Hepatocyte (in vitro differentiated cells): ENCODE measurements at regions not wholly inside any gene's neighbourhood (a gene's known extent, or its start where the extent isn't known, plus 50 kb on each side); places are given as distances from the start of the nearest gene placed in this dataset.

Source experiments
- DNase-seq: peaks from one replicate; pipeline ENCODE4 v3.0.0-alpha.2; 2016; ENCODE audit warnings: low spot score
- H2AFZ ChIP-seq: fragments of 200-600 bp; sonication (generic); 2 replicates; pipeline ENCODE4 v1.6.0; 2016; ENCODE audit warnings: antibody characterized with exemption, mild to moderate bottlenecking
- H3K27ac ChIP-seq: fragments of 200-600 bp; sonication (generic); 2 replicates; pipeline ENCODE4 v1.5.1; 2016; ENCODE audit warnings: mild to moderate bottlenecking
- H3K27me3 ChIP-seq: fragments of 200-600 bp; sonication (generic); 2 replicates; pipeline ENCODE4 v1.6.1; 2016
- H3K36me3 ChIP-seq: fragments of 200-600 bp; sonication (generic); replicated peaks from 2 replicates; pipeline ENCODE4 v1.5.1; 2016; ENCODE audit warnings: low read depth; ENCODE audit not compliant: insufficient read depth
- H3K4me1 ChIP-seq: fragments of 200-600 bp; sonication (generic); 2 replicates; pipeline ENCODE4 v1.5.1; 2016; ENCODE audit warnings: mild to moderate bottlenecking, moderate library complexity; ENCODE audit not compliant: insufficient read depth
- H3K4me2 ChIP-seq: fragments of 200-600 bp; sonication (generic); 2 replicates; pipeline ENCODE4 v1.6.0; 2016
- H3K4me3 ChIP-seq: fragments of 200-600 bp; sonication (generic); 2 replicates; pipeline ENCODE4 v1.5.1; 2016; ENCODE audit warnings: mild to moderate bottlenecking
- H3K79me2 ChIP-seq: fragments of 200-600 bp; sonication (generic); 2 replicates; pipeline ENCODE4 v1.6.0; 2017; ENCODE audit warnings: mild to moderate bottlenecking
- H3K9me2 ChIP-seq: fragments of 200-600 bp; sonication (generic); replicated peaks from 2 replicates; pipeline ENCODE4 v1.6.0; 2017; ENCODE audit warnings: mild to moderate bottlenecking; ENCODE audit not compliant: insufficient read depth
- H3K9me3 ChIP-seq: fragments of 200-600 bp; sonication (generic); 2 replicates; pipeline ENCODE4 v1.5.1; 2016; ENCODE audit warnings: low read depth, mild to moderate bottlenecking
- H4K20me1 ChIP-seq: fragments of 200-600 bp; sonication (generic); 2 replicates; pipeline ENCODE4 v1.6.0; 2016; ENCODE audit warnings: mild to moderate bottlenecking; ENCODE audit not compliant: insufficient read depth, poor library complexity, severe bottlenecking
- CTCF ChIP-seq: fragments of 200-600 bp; sonication (generic); IDR thresholded peaks from 2 replicates; pipeline ENCODE4 v1.5.1; 2016; ENCODE audit warnings: antibody characterized with exemption, mild to moderate bottlenecking; ENCODE audit not compliant: poor library complexity
- EZH2 ChIP-seq: fragments of 200-600 bp; sonication (generic); IDR thresholded peaks from 2 replicates; pipeline ENCODE4 v1.6.1; 2016; ENCODE audit warnings: antibody characterized with exemption, mild to moderate bottlenecking, borderline replicate concordance
- EZH2phosphoT487 ChIP-seq: fragments of 200-600 bp; sonication (generic); IDR thresholded peaks from one replicate; pipeline ENCODE4 v1.6.1; 2018; ENCODE audit warnings: antibody characterized with exemption, mild to moderate bottlenecking, low read depth, moderate library complexity; ENCODE audit not compliant: unreplicated experiment, severe bottlenecking
- WGBS: methylation state at CpG from one replicate; pipeline ENCODE4 v1.1.6; 2016; ENCODE audit warnings: low lambda C conversion rate; ENCODE audit errors: missing lambda C conversion rate; 5-methylcytosine and 5-hydroxymethylcytosine counted together

- Histone ChIP-seq H3K27me3 (no peaks in the 10 kb centered on the region), H3K27ac (peak overlapping the region; percentile 94), H3K4me3 (no peak overlapping the region), H3K4me2 (peak overlapping the region; percentile 59), H3K9me3 (peaks cover 3% of the 10 kb centered on the region), H3K36me3 (no peaks in the 10 kb centered on the region), H3K4me1 (peaks cover 32% of the 10 kb centered on the region), H4K20me1 (no peaks in the 10 kb centered on the region), H3K79me2 (no peaks in the 10 kb centered on the region), H3K9me2 (no peaks in the 10 kb centered on the region), H2AFZ (peak overlapping the region; percentile 63)
- WGBS = 17% methylated on average over 31 of the region's 31 CpGs
- TF ChIP-seq EZH2phosphoT487 (no peak), EZH2 (no peak), CTCF (no peak)
- peak; percentile 86 for DNase-seq
Observed at GRCh38 chr12:14260011-14260993, 105.2 kb upstream of the ATF7IP start.

- Histone ChIP-seq H3K36me3 (no peaks in the 10 kb centered on the region), H4K20me1 (no peaks in the 10 kb centered on the region), H3K27ac (peak overlapping the region; percentile 94), H3K4me1 (peaks cover 32% of the 10 kb centered on the region), H3K9me2 (no peaks in the 10 kb centered on the region), H3K9me3 (peaks cover 3% of the 10 kb centered on the region), H3K4me2 (peak overlapping the region; percentile 59), H2AFZ (peak overlapping the region; percentile 63), H3K4me3 (no peak overlapping the region), H3K79me2 (no peaks in the 10 kb centered on the region), H3K27me3 (no peaks in the 10 kb centered on the region)
- WGBS = 85% methylated on average over 6 of the region's 6 CpGs
- no peak for DNase-seq
- TF ChIP-seq EZH2phosphoT487 (no peak), CTCF (no peak), EZH2 (no peak)
Observed at GRCh38 chr12:14261096-14261495, 104.4 kb upstream of the ATF7IP start.

GRCh38 chr12:14261861-14262260 is 103.6 kb upstream of the ATF7IP start:
- 93% methylated on average over 2 of the region's 2 CpGs for WGBS
- Histone ChIP-seq H3K4me2 (no peak overlapping the region), H3K9me3 (peaks cover 3% of the 10 kb centered on the region), H3K79me2 (no peaks in the 10 kb centered on the region), H3K4me3 (no peak overlapping the region), H3K27ac (peak overlapping the region; percentile 94), H3K27me3 (no peaks in the 10 kb centered on the region), H3K36me3 (no peaks in the 10 kb centered on the region), H3K4me1 (peaks cover 30% of the 10 kb centered on the region), H3K9me2 (no peaks in the 10 kb centered on the region), H4K20me1 (no peaks in the 10 kb centered on the region), H2AFZ (no peak overlapping the region)
- DNase-seq = no peak
- TF ChIP-seq EZH2 = no peak
- TF ChIP-seq EZH2phosphoT487 = no peak
- no peak for TF ChIP-seq CTCF
